ENCODE measurements at regions not wholly inside any gene's neighbourhood (a gene's known extent, or its start where the extent isn't known, plus 50 kb on each side); places are given as distances from the start of the nearest gene placed in this dataset.

- Histone ChIP-seq H4K20me1 (replicated peaks; ENCODE audit: control insufficient read depth, insufficient read depth, low read length) (no peaks in the 10 kb centered on the region), H3K27ac (ENCODE audit: extremely low read depth, low read depth, low read length) (no peak overlapping the region), H2AFZ (ENCODE audit: low read depth, low read length) (no peak overlapping the region), H3K9ac (ENCODE audit: insufficient read depth in 1 of 2, low read depth in 2 of 2, low read length in 2 of 2) (no peak overlapping the region), H3K9me3 (replicated peaks; ENCODE audit: control insufficient read depth, insufficient read depth, low read depth, low read length) (no peaks in the 10 kb centered on the region), H3K36me3 (ENCODE audit: control insufficient read depth, insufficient read depth, low read length) (no peaks in the 10 kb centered on the region), H3K79me2 (ENCODE audit: control insufficient read depth, insufficient read depth, low read length) (no peaks in the 10 kb centered on the region), H3K9me1 (ENCODE audit: control insufficient read depth, insufficient read depth, low read length) (no peaks in the 10 kb centered on the region), H3K4me3 (no peak overlapping the region), H3K4me2 (ENCODE audit: insufficient read depth, low read length) (no peak overlapping the region), H3K4me1 (replicated peaks in 1 of 2; ENCODE audit: control insufficient read depth in 2 of 2, insufficient read depth in 2 of 2, low read length in 2 of 2) (no peaks in the 10 kb centered on the region), H3K27me3 (ENCODE audit: control insufficient read depth in 2 of 2, insufficient read depth in 2 of 2, low read length in 2 of 2) (no peaks in the 10 kb centered on the region)
- intact Hi-C loops (cut with micrococcal nuclease) (no loop called here), in situ Hi-C loops (cut with MboI) (no loop called here)
- FAIRE-seq (no peak), DNase-seq (ENCODE audit: extremely low read depth in 1 of 4, low spot score in 3 of 4) (no peak), ATAC-seq (no peak)
- ChIA-PET CTCF (ENCODE audit: low intra/inter-chr PET ratio) (no interaction called here), POLR2A (no interaction called here)
- BruUV-seq (replicated peaks), result no TSS peak
- 7% methylated on average over 3 of the region's 3 CpGs for WGBS (ENCODE audit: insufficient coverage, low coverage, missing lambda C conversion rate)
- TF ChIP-seq HDAC1 (IDR thresholded peaks at IDR 0.05) (no peak), RAD51 (IDR thresholded peaks at IDR 0.05; ENCODE audit: borderline replicate concordance, low read depth) (no peak), SMAD3 (CRISPR knock-in tag; conservative IDR thresholded peaks at IDR 0.05) (no peak), USF2 (CRISPR knock-in tag; IDR thresholded peaks at IDR 0.05) (no peak), ZBTB11 (CRISPR knock-in tag; IDR thresholded peaks at IDR 0.05) (no peak), SIN3A (IDR thresholded peaks at IDR 0.05; ENCODE audit: borderline replicate concordance in 2 of 2, control insufficient read depth in 1 of 2, low read depth in 2 of 2, low read length in 2 of 2) (no peak), POLR3G (IDR thresholded peaks at IDR 0.05; ENCODE audit: extremely low read depth, insufficient read length, insufficient replicate concordance) (no peak), ZBTB12 (CRISPR knock-in tag; IDR thresholded peaks at IDR 0.05) (no peak), DIDO1 (tag; IDR thresholded peaks at IDR 0.05; ENCODE audit: low read depth) (no peak), MYC (IDR thresholded peaks at IDR 0.05; ENCODE audit: low read depth, low read length) (no peak), MYC (CRISPR knock-in tag; IDR thresholded peaks at IDR 0.05; ENCODE audit: borderline replicate concordance, low read depth) (no peak)
- TF ChIP-seq, protein P1, sequence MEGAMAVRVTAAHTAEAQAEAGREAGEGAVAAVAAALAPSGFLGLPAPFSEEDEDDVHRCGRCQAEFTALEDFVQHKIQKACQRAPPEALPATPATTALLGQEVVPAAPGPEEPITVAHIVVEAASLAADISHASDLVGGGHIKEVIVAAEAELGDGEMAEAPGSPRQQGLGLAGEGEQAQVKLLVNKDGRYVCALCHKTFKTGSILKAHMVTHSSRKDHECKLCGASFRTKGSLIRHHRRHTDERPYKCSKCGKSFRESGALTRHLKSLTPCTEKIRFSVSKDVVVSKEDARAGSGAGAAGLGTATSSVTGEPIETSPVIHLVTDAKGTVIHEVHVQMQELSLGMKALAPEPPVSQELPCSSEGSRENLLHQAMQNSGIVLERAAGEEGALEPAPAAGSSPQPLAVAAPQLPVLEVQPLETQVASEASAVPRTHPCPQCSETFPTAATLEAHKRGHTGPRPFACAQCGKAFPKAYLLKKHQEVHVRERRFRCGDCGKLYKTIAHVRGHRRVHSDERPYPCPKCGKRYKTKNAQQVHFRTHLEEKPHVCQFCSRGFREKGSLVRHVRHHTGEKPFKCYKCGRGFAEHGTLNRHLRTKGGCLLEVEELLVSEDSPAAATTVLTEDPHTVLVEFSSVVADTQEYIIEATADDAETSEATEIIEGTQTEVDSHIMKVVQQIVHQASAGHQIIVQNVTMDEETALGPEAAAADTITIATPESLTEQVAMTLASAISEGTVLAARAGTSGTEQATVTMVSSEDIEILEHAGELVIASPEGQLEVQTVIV (CRISPR knock-in tag; IDR thresholded peaks at IDR 0.05; ENCODE audit: borderline replicate concordance), result no peak
These were observed 222.6 kb downstream of the C6orf118 start for GRCh38 chr6:165086814-165087213.

Measured in K562 (cell line).